ENCODE measurements at regions not wholly inside any gene's neighbourhood (a gene's known extent, or its start where the extent isn't known, plus 50 kb on each side); places are given as distances from the start of the nearest gene placed in this dataset.

- TF ChIP-seq CTCF (IDR thresholded peaks at IDR 0.05; ENCODE audit: partially characterized antibody, unreplicated experiment): no peak
- no peak overlapping the region for H3K4me3 Mint-ChIP-seq (ENCODE audit: unreplicated experiment)
- H3K27ac Mint-ChIP-seq (ENCODE audit: unreplicated experiment): no peak overlapping the region
- no peaks in the 10 kb centered on the region for H3K27me3 Mint-ChIP-seq (ENCODE audit: unreplicated experiment)
- DNase-seq: no peak
- peaks cover 16% of the 10 kb centered on the region for H3K4me1 Mint-ChIP-seq (ENCODE audit: low read depth, unreplicated experiment)
- H3K9me3 Mint-ChIP-seq (ENCODE audit: unreplicated experiment): peaks cover 6% of the 10 kb centered on the region
- no peaks in the 10 kb centered on the region for H3K36me3 Mint-ChIP-seq (ENCODE audit: unreplicated experiment)
Measured at GRCh38 chr2:5991305-5991968, 299.3 kb downstream of the SOX11 start.

- Mint-ChIP-seq H3K36me3 (ENCODE audit: unreplicated experiment) (no peaks in the 10 kb centered on the region), H3K27ac (ENCODE audit: unreplicated experiment) (no peak overlapping the region), H3K9me3 (ENCODE audit: unreplicated experiment) (peaks cover 3% of the 10 kb centered on the region), H3K27me3 (ENCODE audit: unreplicated experiment) (no peaks in the 10 kb centered on the region), H3K4me3 (ENCODE audit: unreplicated experiment) (no peak overlapping the region), H3K4me1 (ENCODE audit: low read depth, unreplicated experiment) (peaks cover 8% of the 10 kb centered on the region)
- TF ChIP-seq CTCF (IDR thresholded peaks at IDR 0.05; ENCODE audit: partially characterized antibody, unreplicated experiment): no peak
- no peak for DNase-seq
Measured at GRCh38 chr2:5995832-5996231, 303.6 kb downstream of the SOX11 start.

- Mint-ChIP-seq H3K27ac (ENCODE audit: unreplicated experiment) (no peak overlapping the region), H3K36me3 (ENCODE audit: unreplicated experiment) (no peaks in the 10 kb centered on the region), H3K9me3 (ENCODE audit: unreplicated experiment) (peaks cover 3% of the 10 kb centered on the region), H3K4me3 (ENCODE audit: unreplicated experiment) (no peak overlapping the region), H3K27me3 (ENCODE audit: unreplicated experiment) (no peaks in the 10 kb centered on the region), H3K4me1 (ENCODE audit: low read depth, unreplicated experiment) (peaks cover 25% of the 10 kb centered on the region)
- DNase-seq: no peak
- TF ChIP-seq CTCF (IDR thresholded peaks at IDR 0.05; ENCODE audit: partially characterized antibody, unreplicated experiment): no peak
Measured at GRCh38 chr2:6008186-6008585, 316.0 kb downstream of the SOX11 start.

GRCh38 chr2:6008726-6009125 lies 316.5 kb downstream of the SOX11 start:
- H3K27ac Mint-ChIP-seq (ENCODE audit: unreplicated experiment): no peak overlapping the region
- H3K9me3 Mint-ChIP-seq (ENCODE audit: unreplicated experiment): peaks cover 3% of the 10 kb centered on the region
- H3K4me1 Mint-ChIP-seq (ENCODE audit: low read depth, unreplicated experiment): peaks cover 25% of the 10 kb centered on the region
- H3K4me3 Mint-ChIP-seq (ENCODE audit: unreplicated experiment): no peak overlapping the region
- H3K36me3 Mint-ChIP-seq (ENCODE audit: unreplicated experiment): no peaks in the 10 kb centered on the region
- H3K27me3 Mint-ChIP-seq (ENCODE audit: unreplicated experiment): no peaks in the 10 kb centered on the region
- TF ChIP-seq CTCF (IDR thresholded peaks at IDR 0.05; ENCODE audit: partially characterized antibody, unreplicated experiment): no peak
- DNase-seq: no peak

- H3K27ac Mint-ChIP-seq (ENCODE audit: unreplicated experiment): no peak overlapping the region
Measured at GRCh38 chr2:6010163-6010562, 318.0 kb downstream of the SOX11 start.

More at GRCh38 chr2:6010163-6010562, 318.0 kb downstream of the SOX11 start:
- H3K27me3 Mint-ChIP-seq (ENCODE audit: unreplicated experiment): no peaks in the 10 kb centered on the region
- no peak for DNase-seq
- H3K36me3 Mint-ChIP-seq (ENCODE audit: unreplicated experiment): no peaks in the 10 kb centered on the region
- TF ChIP-seq CTCF (IDR thresholded peaks at IDR 0.05; ENCODE audit: partially characterized antibody, unreplicated experiment): no peak
- no peak overlapping the region for H3K4me3 Mint-ChIP-seq (ENCODE audit: unreplicated experiment)
- peaks cover 25% of the 10 kb centered on the region for H3K4me1 Mint-ChIP-seq (ENCODE audit: low read depth, unreplicated experiment)
- H3K9me3 Mint-ChIP-seq (ENCODE audit: unreplicated experiment): peaks cover under 1% of the 10 kb centered on the region

All from glutamatergic neuron (in vitro differentiated cells).